Keratinocyte (primary cell): ENCODE measurements at regions not wholly inside any gene's neighbourhood (a gene's known extent, or its start where the extent isn't known, plus 50 kb on each side); places are given as distances from the start of the nearest gene placed in this dataset.

Source experiments
- DNase-seq: peaks from one replicate; pipeline ENCODE4 v3.0.0-alpha.2; 2011; ENCODE audit warnings: low read depth, missing footprints, low spot score
- FAIRE-seq: peaks from 2 replicates; lab custom pipeline; 2011; peaks lifted over from hg19 to GRCh38; lab: Jason Lieb, UNC
- H2AFZ ChIP-seq: 2 replicates; pipeline ENCODE4 v1.6.0; 2012; ENCODE audit warnings: low read length, control low read depth, inconsistent platforms; ENCODE audit not compliant: control insufficient read depth
- H3K27ac ChIP-seq: 2 replicates; pipeline ENCODE4 v1.5.1; 2011; ENCODE audit warnings: low read length; ENCODE audit not compliant: control insufficient read depth, insufficient read depth
- H3K27me3 ChIP-seq: 3 replicates; pipeline ENCODE4 v1.6.0; 2011; ENCODE audit warnings: low read length; ENCODE audit not compliant: control insufficient read depth, insufficient read depth; ENCODE audit errors: extremely low read depth
- H3K36me3 ChIP-seq, 2 experiments: 2 replicates in 1 of 2; 3 replicates in 1 of 2; pipeline ENCODE4 v1.5.1; 2011; ENCODE audit warnings: low read length in 2 of 2, mild to moderate bottlenecking in 1 of 2; ENCODE audit not compliant: control insufficient read depth in 2 of 2, insufficient read depth in 2 of 2; ENCODE audit errors: extremely low read depth in 1 of 2
- H3K4me1 ChIP-seq: 3 replicates; pipeline ENCODE4 v1.5.1; 2011; ENCODE audit warnings: low read length; ENCODE audit not compliant: control insufficient read depth, insufficient read depth; ENCODE audit errors: extremely low read depth
- H3K4me2 ChIP-seq: 3 replicates; pipeline ENCODE4 v1.6.0; 2011; ENCODE audit warnings: low read depth, low read length; ENCODE audit not compliant: control insufficient read depth, insufficient read depth; ENCODE audit errors: extremely low read depth
- H3K4me3 ChIP-seq, 3 experiments: fragments of 200-600 bp in 1 of 3; sonication (generic) in 1 of 3; 2 replicates in 2 of 3; 3 replicates in 1 of 3; pipeline ENCODE4 v1.5.1; 2011 to 2016; ENCODE audit warnings: low read length in 3 of 3, mild to moderate bottlenecking in 3 of 3, control low read depth in 2 of 3, inconsistent platforms in 1 of 3, low read depth in 1 of 3, mixed read lengths in 1 of 3, mixed run types in 1 of 3, moderate library complexity in 1 of 3; ENCODE audit not compliant: control insufficient read depth in 2 of 3, insufficient read depth in 2 of 3; ENCODE audit errors: extremely low read depth in 1 of 3
- H3K79me2 ChIP-seq: 2 replicates; pipeline ENCODE4 v1.6.0; 2012; ENCODE audit warnings: low read length; ENCODE audit not compliant: control insufficient read depth, insufficient read depth
- H3K9ac ChIP-seq: 3 replicates; pipeline ENCODE4 v1.6.0; 2011; ENCODE audit warnings: low read length; ENCODE audit not compliant: control insufficient read depth, insufficient read depth; ENCODE audit errors: extremely low read depth
- H3K9me1 ChIP-seq: 3 replicates; pipeline ENCODE4 v1.6.0; 2011; ENCODE audit warnings: low read length; ENCODE audit not compliant: control insufficient read depth, insufficient read depth; ENCODE audit errors: extremely low read depth
- H3K9me3 ChIP-seq: 2 replicates; pipeline ENCODE4 v1.5.1; 2012; ENCODE audit warnings: low read depth, low read length; ENCODE audit not compliant: control insufficient read depth
- H4K20me1 ChIP-seq: 3 replicates; pipeline ENCODE4 v1.6.0; 2011; ENCODE audit warnings: low read length; ENCODE audit not compliant: control insufficient read depth, insufficient read depth; ENCODE audit errors: extremely low read depth
- CTCF ChIP-seq, 3 experiments: IDR thresholded peaks in 1 of 3; conservative IDR thresholded peaks in 1 of 3; optimal IDR thresholded peaks in 1 of 3; 2 replicates in 2 of 3; 3 replicates in 1 of 3; pipeline versions ENCODE3 to v1.5.1; 2011; ENCODE audit warnings: low read length in 3 of 3, mild to moderate bottlenecking in 3 of 3, moderate library complexity in 2 of 3, control low read depth in 1 of 3, inconsistent platforms in 1 of 3; ENCODE audit not compliant: insufficient read depth in 2 of 3; ENCODE audit errors: extremely low read depth in 1 of 3
- EZH2 ChIP-seq: IDR thresholded peaks from one replicate; pipeline ENCODE4 v1.6.1; 2012; ENCODE audit warnings: inconsistent platforms, mild to moderate bottlenecking, low read length, moderate library complexity
- dilution Hi-C: fragments of 300-500 bp; cut with MboI; formaldehyde crosslinking; loops from one replicate; pipeline ENCODE4 v1.7.0; 2020; ENCODE audit warnings: low sequenced_read_pairs; ENCODE audit not compliant: extremely low pct_ligation_motif_present

GRCh38 chr3:106365061-106365691, 496.4 kb upstream of the CBLB start:
- Histone ChIP-seq H3K9ac (no peak overlapping the region), H3K4me2 (no peak overlapping the region), H3K27me3 (no peaks in the 10 kb centered on the region), H3K4me3 (no peak overlapping the region), H3K9me3 (no peaks in the 10 kb centered on the region), H3K36me3 (no peaks in the 10 kb centered on the region), H4K20me1 (no peaks in the 10 kb centered on the region), H3K9me1 (no peaks in the 10 kb centered on the region), H3K79me2 (no peaks in the 10 kb centered on the region), H3K27ac (no peak overlapping the region), H3K4me1 (no peaks in the 10 kb centered on the region), H2AFZ (no peak overlapping the region)
- DNase-seq (no peak), FAIRE-seq (no peak)
- dilution Hi-C loops: no loop called here
- TF ChIP-seq CTCF (optimal IDR thresholded peaks at IDR 0.05 in 1 of 3, IDR thresholded peaks at IDR 0.05 in 1 of 3, conservative IDR thresholded peaks at IDR 0.05 in 1 of 3; ENCODE audit: extremely low read depth in 1 of 3, insufficient read depth in 2 of 3, low read length in 3 of 3) (no peak), EZH2 (no peak)

- H3K9me3 ChIP-seq: no peaks in the 10 kb centered on the region
- H3K27ac ChIP-seq: no peak overlapping the region
- H3K79me2 ChIP-seq: no peaks in the 10 kb centered on the region
- no peak overlapping the region for H3K9ac ChIP-seq
- H4K20me1 ChIP-seq: no peaks in the 10 kb centered on the region
- H3K36me3 ChIP-seq: no peaks in the 10 kb centered on the region
- TF ChIP-seq CTCF (optimal IDR thresholded peaks at IDR 0.05 in 1 of 3, IDR thresholded peaks at IDR 0.05 in 1 of 3, conservative IDR thresholded peaks at IDR 0.05 in 1 of 3; ENCODE audit: extremely low read depth in 1 of 3, insufficient read depth in 2 of 3, low read length in 3 of 3) (no peak), EZH2 (no peak)
- H3K4me2 ChIP-seq: no peak overlapping the region
- DNase-seq (no peak), FAIRE-seq (no peak)
- no peak overlapping the region for H2AFZ ChIP-seq
- dilution Hi-C loops: no loop called here
- no peaks in the 10 kb centered on the region for H3K27me3 ChIP-seq
- H3K9me1 ChIP-seq: no peaks in the 10 kb centered on the region
- H3K4me1 ChIP-seq: no peaks in the 10 kb centered on the region
- H3K4me3 ChIP-seq: no peak overlapping the region
Measured at GRCh38 chr3:106366352-106366751, 497.5 kb upstream of the CBLB start.
